HL-60 (cell line): ENCODE measurements at regions not wholly inside any gene's neighbourhood (a gene's known extent, or its start where the extent isn't known, plus 50 kb on each side); places are given as distances from the start of the nearest gene placed in this dataset.

ENCODE experiments used
- CTCF ChIP-seq: IDR thresholded peaks from one replicate; pipeline ENCODE4 v1.5.1; 2011; ENCODE audit warnings: low read length, control low read depth, inconsistent platforms; ENCODE audit not compliant: insufficient read depth
- GABPA ChIP-seq: IDR thresholded peaks from 2 replicates; pipeline ENCODE4 v1.6.1; 2012; ENCODE audit warnings: low read depth
- POLR2AphosphoS5 ChIP-seq: IDR thresholded peaks from 2 replicates; pipeline ENCODE4 v1.6.1; 2012; ENCODE audit warnings: low read depth
- TF ChIP-seq, protein P1 (sequence below): IDR thresholded peaks from 2 replicates; pipeline ENCODE4 v1.6.1; 2012; ENCODE audit warnings: low read depth; ENCODE audit not compliant: insufficient replicate concordance

DNA sequence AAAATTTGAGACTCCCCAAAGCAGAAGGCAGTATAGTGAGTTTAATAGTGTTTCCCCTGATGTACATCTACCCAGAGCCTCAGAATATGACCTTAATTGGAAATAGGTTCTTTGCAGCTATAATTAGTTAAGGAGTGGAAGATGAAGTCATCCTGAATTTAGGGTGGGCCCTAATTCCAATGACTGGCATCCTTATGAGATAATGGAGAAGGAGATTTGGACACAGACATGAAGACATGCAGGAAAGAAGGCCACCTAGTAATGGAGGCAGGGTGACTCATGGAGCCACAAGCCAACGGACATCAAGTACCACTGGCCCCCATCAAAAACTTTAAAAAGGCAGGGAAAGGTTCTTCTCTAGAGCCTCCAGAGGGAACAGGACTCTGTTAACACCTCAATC, 308.9 kb downstream of the TXNL1 start:
- TF ChIP-seq CTCF: no peak
- TF ChIP-seq, protein P1, sequence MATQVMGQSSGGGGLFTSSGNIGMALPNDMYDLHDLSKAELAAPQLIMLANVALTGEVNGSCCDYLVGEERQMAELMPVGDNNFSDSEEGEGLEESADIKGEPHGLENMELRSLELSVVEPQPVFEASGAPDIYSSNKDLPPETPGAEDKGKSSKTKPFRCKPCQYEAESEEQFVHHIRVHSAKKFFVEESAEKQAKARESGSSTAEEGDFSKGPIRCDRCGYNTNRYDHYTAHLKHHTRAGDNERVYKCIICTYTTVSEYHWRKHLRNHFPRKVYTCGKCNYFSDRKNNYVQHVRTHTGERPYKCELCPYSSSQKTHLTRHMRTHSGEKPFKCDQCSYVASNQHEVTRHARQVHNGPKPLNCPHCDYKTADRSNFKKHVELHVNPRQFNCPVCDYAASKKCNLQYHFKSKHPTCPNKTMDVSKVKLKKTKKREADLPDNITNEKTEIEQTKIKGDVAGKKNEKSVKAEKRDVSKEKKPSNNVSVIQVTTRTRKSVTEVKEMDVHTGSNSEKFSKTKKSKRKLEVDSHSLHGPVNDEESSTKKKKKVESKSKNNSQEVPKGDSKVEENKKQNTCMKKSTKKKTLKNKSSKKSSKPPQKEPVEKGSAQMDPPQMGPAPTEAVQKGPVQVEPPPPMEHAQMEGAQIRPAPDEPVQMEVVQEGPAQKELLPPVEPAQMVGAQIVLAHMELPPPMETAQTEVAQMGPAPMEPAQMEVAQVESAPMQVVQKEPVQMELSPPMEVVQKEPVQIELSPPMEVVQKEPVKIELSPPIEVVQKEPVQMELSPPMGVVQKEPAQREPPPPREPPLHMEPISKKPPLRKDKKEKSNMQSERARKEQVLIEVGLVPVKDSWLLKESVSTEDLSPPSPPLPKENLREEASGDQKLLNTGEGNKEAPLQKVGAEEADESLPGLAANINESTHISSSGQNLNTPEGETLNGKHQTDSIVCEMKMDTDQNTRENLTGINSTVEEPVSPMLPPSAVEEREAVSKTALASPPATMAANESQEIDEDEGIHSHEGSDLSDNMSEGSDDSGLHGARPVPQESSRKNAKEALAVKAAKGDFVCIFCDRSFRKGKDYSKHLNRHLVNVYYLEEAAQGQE: no peak
- TF ChIP-seq GABPA: no peak
- TF ChIP-seq POLR2AphosphoS5: no peak
